Adipocyte (in vitro differentiated cells): ENCODE measurements at regions not wholly inside any gene's neighbourhood (a gene's known extent, or its start where the extent isn't known, plus 50 kb on each side); places are given as distances from the start of the nearest gene placed in this dataset.

Experiments used
- DNase-seq: peaks from one replicate; pipeline ENCODE4 v3.0.0-alpha.2; 2015; ENCODE audit warnings: low read depth
- H3K27me3 ChIP-seq: replicated peaks from 2 replicates; pipeline ENCODE4 v1.7.0; 2013; ENCODE audit warnings: mild to moderate bottlenecking, low read length, moderate library complexity; ENCODE audit not compliant: control insufficient read depth, insufficient read depth
- H3K36me3 ChIP-seq: 2 replicates; pipeline ENCODE4 v1.7.0; 2013; ENCODE audit warnings: low read length, mild to moderate bottlenecking, moderate library complexity; ENCODE audit not compliant: control insufficient read depth, insufficient read depth, severe bottlenecking
- H3K4me1 ChIP-seq: 2 replicates; pipeline ENCODE4 v1.7.0; 2013; ENCODE audit warnings: mild to moderate bottlenecking, low read length, moderate library complexity; ENCODE audit not compliant: control insufficient read depth, insufficient read depth
- H3K4me3 ChIP-seq: 2 replicates; pipeline ENCODE4 v1.7.0; 2013; ENCODE audit warnings: mild to moderate bottlenecking, low read length, moderate library complexity
- H3K9ac ChIP-seq: 2 replicates; pipeline ENCODE4 v1.7.0; 2013; ENCODE audit warnings: mild to moderate bottlenecking, low read length, moderate library complexity
- H3K9me3 ChIP-seq: 2 replicates; pipeline ENCODE4 v1.7.0; 2013; ENCODE audit warnings: mild to moderate bottlenecking, low read length, moderate library complexity; ENCODE audit not compliant: control insufficient read depth

DNA sequence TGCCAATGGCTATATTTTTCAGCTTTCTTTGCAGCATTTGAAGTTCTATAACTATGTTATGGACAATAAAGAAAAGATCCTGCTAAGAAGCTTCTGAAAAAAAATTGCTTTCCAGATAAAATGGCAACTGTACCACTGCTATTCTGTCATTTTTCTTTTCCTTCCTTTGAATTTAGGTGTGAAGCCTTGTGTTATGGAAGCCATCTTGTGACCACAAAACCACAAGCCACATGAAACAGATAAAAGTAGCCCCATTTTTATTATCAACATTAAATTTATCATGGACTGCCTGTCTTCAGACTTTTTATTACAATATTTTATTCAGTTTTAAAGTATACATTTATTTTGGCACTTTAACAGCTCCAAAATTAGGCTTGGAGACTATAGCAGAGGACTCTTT lies 289.9 kb upstream of the ACTBL2 start:
- Histone ChIP-seq H3K4me3 (no peak overlapping the region), H3K4me1 (peaks cover 27% of the 10 kb centered on the region), H3K36me3 (no peaks in the 10 kb centered on the region), H3K9ac (no peak overlapping the region), H3K9me3 (no peaks in the 10 kb centered on the region), H3K27me3 (no peaks in the 10 kb centered on the region)
- no peak for DNase-seq

DNA sequence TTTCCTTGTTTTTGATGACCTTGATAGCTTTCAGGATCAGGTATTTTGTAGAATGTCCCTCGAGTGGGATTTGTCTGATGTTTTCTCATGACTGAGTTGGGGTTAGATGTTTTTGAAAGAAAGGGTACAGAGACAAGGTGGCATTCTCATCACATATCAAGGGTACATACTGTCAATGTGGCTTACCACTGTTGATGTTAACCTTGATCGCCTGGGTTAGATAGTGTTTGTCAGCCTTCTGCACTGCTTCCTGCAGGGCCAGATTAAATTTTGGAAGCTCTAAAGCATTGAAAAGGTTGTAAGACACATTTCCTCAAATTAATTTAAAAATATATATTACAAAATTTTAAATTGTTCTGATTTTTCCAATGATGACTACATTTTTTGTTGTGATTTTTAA lies 287.4 kb upstream of the ACTBL2 start:
- Histone ChIP-seq H3K36me3 (no peaks in the 10 kb centered on the region), H3K9ac (no peak overlapping the region), H3K27me3 (no peaks in the 10 kb centered on the region), H3K9me3 (no peaks in the 10 kb centered on the region), H3K4me3 (no peak overlapping the region), H3K4me1 (peaks cover 17% of the 10 kb centered on the region)
- DNase-seq: no peak

DNA sequence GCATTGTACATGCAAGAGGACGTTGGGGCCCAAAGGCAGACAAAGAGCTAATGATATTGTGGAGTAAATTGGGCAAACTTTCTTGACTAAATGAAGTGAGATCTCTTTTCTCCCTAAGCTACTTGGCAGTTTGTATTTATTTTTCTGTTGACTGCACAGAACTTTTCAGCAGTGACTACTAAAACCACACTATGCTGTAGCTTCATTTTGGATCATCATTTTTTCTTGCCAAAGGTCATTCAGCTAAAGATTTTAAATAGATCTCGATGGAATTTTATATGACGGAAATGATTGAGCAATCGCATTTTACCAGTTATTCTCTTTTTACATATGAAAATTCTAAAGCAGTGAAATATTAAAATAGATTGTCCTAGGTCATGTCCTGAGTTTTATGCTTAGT lies 286.1 kb upstream of the ACTBL2 start:
- DNase-seq: no peak
- Histone ChIP-seq H3K9me3 (no peaks in the 10 kb centered on the region), H3K4me3 (peak overlapping the region; percentile 9), H3K9ac (peak overlapping the region; percentile 16), H3K36me3 (no peaks in the 10 kb centered on the region), H3K4me1 (peaks cover 17% of the 10 kb centered on the region), H3K27me3 (no peaks in the 10 kb centered on the region)

DNA sequence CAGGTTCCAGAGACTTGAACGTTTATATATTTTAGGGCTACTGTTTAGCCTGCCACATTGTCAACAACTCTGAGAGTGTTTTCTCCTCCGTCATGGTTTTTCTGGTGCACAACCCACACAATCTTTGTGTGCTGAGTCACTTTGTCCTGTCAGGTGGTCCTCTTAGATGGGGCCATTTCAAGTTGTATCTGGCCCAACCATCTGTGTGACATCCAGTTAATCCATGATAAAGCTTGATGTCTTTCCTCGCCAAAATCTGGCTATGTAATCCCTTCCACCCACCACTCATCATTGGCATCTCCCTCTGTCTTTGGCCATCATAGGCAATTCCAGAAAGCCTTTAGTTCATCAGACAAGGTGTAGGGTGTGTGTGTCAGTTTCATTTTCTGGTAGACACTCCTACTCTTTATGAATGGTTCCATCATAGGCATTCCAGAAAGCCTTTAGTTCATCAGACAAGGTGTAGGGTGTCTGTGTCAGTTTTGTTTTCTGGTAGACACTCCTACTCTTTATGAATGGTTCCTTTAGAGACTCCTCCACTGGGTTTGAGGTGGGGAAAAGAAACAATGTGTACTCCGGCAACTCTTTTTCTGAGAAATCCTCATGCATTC lies 282.0 kb upstream of the ACTBL2 start:
- Histone ChIP-seq H3K4me3 (no peak overlapping the region), H3K36me3 (no peaks in the 10 kb centered on the region), H3K27me3 (no peaks in the 10 kb centered on the region), H3K9ac (no peak overlapping the region), H3K4me1 (peaks cover 16% of the 10 kb centered on the region), H3K9me3 (no peaks in the 10 kb centered on the region)
- DNase-seq: no peak

DNA sequence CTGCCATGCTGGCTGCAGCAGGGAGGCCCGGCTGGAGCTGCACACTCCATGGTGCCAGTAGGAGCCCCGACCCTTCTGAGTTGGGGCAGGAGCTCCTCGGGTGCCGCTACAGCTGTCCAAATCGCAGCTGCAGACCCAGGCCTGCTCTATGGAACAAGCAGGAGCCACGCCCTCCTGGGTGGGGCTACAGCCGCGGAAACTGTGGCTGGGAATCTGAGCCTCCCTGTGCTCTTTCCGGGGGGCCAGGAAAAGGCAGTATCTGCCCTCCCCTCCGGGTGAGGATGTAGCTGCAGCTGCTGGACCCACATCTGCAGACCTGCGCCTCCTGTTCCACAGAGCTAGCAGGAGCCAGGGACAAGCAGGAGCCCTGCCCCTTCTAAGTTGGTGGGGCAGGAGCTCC lies 278.9 kb upstream of the ACTBL2 start:
- Histone ChIP-seq H3K9ac (no peak overlapping the region), H3K4me3 (no peak overlapping the region), H3K4me1 (no peaks in the 10 kb centered on the region), H3K36me3 (no peaks in the 10 kb centered on the region), H3K9me3 (no peaks in the 10 kb centered on the region), H3K27me3 (no peaks in the 10 kb centered on the region)
- no peak for DNase-seq

DNA sequence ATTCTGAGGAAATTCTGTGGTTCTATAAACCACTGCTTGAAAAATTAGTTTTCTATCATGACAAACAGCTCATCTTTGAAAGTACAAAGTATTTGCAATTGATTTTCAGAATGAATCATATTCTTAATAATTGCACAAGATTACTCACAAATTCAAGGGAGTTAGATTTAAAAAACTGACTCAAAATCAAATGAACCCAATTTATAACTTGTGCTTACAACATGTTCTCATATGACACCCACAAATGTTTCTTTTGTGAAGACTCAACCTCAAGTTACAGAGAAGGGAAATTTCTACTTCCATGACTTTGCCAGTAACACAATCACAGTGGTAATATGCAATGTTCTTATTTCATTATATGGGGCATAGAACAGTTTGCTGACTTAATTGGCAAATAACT lies 272.0 kb upstream of the ACTBL2 start:
- peaks cover 42% of the 10 kb centered on the region for H3K4me1 ChIP-seq
- no peak for DNase-seq
- H3K4me3 ChIP-seq: no peak overlapping the region
- no peak overlapping the region for H3K9ac ChIP-seq
- H3K9me3 ChIP-seq: no peaks in the 10 kb centered on the region
- H3K36me3 ChIP-seq: no peaks in the 10 kb centered on the region
- H3K27me3 ChIP-seq: no peaks in the 10 kb centered on the region

DNA sequence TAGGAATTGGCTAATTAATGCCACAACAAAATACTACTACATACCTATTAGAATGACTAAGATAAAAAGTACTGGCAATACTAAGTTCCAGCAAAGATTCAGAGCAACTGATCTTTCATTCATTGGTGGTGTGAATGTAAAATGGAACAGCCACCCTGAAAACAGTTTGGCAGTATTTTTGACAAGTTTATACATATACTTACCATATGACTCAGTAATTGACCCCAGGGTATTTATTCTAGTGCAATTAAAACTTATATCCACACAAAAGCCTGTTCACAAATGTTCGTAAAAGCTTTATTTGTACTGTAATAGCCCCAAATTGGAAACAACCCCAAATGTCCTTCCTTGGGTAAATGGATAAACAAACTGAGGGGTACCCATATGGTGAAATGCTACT lies 270.8 kb upstream of the ACTBL2 start:
- no peak for DNase-seq
- Histone ChIP-seq H3K27me3 (no peaks in the 10 kb centered on the region), H3K4me1 (peaks cover 49% of the 10 kb centered on the region), H3K9me3 (no peaks in the 10 kb centered on the region), H3K36me3 (no peaks in the 10 kb centered on the region), H3K4me3 (no peak overlapping the region), H3K9ac (no peak overlapping the region)

DNA sequence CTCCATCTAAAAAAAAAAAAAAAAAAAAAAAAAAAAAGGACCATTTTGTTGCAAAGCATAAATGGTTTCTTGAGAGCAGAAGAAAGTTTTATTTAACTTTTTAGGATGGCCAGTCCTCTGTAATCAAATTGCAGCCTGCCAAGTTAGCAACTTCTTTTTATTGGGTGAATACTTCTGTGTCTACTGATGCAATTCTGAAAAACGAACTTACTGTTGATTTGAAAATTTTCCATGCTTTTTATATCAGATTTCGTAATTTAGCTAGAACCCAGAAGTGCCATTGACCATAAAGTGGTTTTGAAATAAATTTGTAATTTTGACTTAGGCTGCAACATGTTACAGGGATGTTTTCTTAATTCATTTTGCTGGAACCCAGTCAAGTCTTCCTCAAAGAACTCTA lies 269.1 kb upstream of the ACTBL2 start:
- peak; percentile 33 for DNase-seq
- Histone ChIP-seq H3K9me3 (no peaks in the 10 kb centered on the region), H3K4me1 (peaks cover 49% of the 10 kb centered on the region), H3K9ac (peak overlapping the region; percentile 13), H3K4me3 (no peak overlapping the region), H3K27me3 (no peaks in the 10 kb centered on the region), H3K36me3 (no peaks in the 10 kb centered on the region)

DNA sequence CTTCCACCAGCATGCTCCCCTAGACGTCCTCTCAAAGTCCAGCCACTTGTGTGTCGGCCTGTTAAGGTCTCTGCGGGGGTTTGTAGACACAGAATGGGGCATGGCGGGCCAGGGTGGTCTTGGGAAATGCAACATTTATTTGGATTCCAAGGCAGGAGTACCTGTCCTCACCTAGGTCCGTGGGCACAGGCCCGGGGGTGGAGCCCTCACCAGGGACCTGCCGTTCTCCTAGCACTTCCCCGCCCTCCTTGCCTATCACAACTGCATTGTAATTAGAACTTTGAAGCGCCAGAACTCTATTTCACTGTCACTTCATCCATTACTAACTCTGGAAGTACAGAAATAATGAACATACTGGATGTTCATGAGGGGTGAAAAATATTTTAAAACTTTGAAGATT lies 268.3 kb upstream of the ACTBL2 start:
- H3K27me3 ChIP-seq: no peaks in the 10 kb centered on the region
- no peak overlapping the region for H3K4me3 ChIP-seq
- H3K9me3 ChIP-seq: no peaks in the 10 kb centered on the region
- no peaks in the 10 kb centered on the region for H3K36me3 ChIP-seq
- H3K4me1 ChIP-seq: peaks cover 49% of the 10 kb centered on the region
- H3K9ac ChIP-seq: no peak overlapping the region
- DNase-seq: no peak

DNA sequence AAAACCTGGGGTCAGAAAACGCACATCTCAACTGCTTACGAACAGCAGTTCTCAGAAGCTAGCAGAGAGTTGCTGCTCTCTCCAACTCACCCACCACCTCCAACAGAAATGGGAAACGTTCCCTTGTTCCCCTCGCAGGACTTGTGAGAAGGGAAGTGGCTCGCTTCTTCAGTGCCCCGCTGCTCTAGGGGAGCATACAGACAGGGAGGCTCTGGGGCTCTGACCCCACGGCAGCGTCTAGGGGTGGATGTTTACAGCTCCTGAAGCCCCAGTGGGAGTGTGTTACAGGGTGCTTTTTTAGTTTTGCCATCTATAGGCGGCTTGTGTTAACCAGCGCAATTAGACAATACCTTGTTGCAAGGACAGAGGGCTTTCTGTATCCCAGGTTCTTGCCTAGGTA lies 267.7 kb upstream of the ACTBL2 start:
- Histone ChIP-seq H3K9me3 (no peaks in the 10 kb centered on the region), H3K4me3 (no peak overlapping the region), H3K27me3 (no peaks in the 10 kb centered on the region), H3K36me3 (no peaks in the 10 kb centered on the region), H3K4me1 (peaks cover 47% of the 10 kb centered on the region), H3K9ac (no peak overlapping the region)
- DNase-seq: no peak

DNA sequence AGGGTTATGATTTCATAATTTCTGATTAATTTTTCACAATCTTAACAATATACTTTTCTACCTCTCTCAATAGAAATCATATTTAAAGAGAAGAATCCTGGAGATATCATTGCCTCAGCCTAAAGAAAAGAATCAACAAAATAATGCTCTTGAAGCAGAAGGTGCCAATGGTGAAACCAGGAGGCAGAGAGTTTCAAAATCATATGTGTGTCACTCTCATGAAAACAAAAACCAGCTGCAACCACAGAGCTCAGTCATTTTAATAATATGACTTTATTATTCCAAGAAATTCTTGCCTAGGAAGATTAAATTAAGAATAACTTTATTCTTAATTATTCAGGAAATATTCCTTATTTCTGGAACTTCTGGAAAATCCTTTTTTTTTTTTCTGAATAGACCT lies 266.8 kb upstream of the ACTBL2 start:
- H3K4me3 ChIP-seq: no peak overlapping the region
- no peaks in the 10 kb centered on the region for H3K36me3 ChIP-seq
- no peaks in the 10 kb centered on the region for H3K27me3 ChIP-seq
- DNase-seq: peak; percentile 34
- H3K9me3 ChIP-seq: no peaks in the 10 kb centered on the region
- peaks cover 38% of the 10 kb centered on the region for H3K4me1 ChIP-seq
- H3K9ac ChIP-seq: no peak overlapping the region
